ENCODE measurements at regions not wholly inside any gene's neighbourhood (a gene's known extent, or its start where the extent isn't known, plus 50 kb on each side); places are given as distances from the start of the nearest gene placed in this dataset.

DNA sequence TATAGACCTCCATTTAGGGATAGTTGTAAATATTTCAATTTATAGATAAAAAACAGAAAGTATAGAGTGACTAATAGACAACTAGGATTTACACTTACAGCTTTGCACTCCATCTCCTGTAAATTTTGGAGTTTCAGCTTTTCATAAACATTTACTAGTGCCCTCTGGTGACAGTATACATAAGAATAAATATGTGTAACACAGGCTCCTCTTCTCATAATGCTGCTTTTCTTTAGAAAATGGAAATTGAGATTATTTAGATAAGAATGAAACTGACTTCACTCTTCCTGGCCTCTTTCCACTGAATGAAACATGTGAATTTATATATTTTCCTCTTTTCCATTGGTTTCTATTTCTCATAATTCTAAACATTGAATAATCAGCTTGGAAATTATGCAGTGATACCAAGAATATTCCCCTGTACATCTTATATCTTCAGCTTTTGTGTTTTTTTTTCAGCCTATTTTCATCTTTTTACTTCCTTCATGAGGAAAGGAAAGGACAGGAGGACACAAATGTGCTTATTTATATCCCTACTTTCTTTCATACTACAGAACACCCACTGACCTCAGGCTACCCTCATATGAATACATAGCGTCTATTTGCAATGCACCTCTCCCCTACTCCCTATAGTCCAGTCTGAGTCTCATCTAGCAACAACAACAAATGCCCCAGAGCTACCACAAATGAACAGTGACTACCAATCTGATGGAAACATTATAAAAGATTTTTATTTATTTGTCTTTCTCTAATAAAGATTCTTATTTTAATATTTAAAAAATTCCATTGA, 103.1 kb upstream of the CCDC39 start (continued):
- TF ChIP-seq, protein P1, sequence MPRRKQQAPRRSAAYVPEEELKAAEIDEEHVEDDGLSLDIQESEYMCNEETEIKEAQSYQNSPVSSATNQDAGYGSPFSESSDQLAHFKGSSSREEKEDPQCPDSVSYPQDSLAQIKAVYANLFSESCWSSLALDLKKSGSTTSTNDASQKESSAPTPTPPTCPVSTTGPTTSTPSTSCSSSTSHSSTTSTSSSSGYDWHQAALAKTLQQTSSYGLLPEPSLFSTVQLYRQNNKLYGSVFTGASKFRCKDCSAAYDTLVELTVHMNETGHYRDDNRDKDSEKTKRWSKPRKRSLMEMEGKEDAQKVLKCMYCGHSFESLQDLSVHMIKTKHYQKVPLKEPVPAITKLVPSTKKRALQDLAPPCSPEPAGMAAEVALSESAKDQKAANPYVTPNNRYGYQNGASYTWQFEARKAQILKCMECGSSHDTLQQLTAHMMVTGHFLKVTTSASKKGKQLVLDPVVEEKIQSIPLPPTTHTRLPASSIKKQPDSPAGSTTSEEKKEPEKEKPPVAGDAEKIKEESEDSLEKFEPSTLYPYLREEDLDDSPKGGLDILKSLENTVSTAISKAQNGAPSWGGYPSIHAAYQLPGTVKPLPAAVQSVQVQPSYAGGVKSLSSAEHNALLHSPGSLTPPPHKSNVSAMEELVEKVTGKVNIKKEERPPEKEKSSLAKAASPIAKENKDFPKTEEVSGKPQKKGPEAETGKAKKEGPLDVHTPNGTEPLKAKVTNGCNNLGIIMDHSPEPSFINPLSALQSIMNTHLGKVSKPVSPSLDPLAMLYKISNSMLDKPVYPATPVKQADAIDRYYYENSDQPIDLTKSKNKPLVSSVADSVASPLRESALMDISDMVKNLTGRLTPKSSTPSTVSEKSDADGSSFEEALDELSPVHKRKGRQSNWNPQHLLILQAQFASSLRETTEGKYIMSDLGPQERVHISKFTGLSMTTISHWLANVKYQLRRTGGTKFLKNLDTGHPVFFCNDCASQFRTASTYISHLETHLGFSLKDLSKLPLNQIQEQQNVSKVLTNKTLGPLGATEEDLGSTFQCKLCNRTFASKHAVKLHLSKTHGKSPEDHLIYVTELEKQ (tag by site-specific recombination; IDR thresholded peaks at IDR 0.05; ENCODE audit: borderline replicate concordance), result no peak
- TF ChIP-seq, protein P2, sequence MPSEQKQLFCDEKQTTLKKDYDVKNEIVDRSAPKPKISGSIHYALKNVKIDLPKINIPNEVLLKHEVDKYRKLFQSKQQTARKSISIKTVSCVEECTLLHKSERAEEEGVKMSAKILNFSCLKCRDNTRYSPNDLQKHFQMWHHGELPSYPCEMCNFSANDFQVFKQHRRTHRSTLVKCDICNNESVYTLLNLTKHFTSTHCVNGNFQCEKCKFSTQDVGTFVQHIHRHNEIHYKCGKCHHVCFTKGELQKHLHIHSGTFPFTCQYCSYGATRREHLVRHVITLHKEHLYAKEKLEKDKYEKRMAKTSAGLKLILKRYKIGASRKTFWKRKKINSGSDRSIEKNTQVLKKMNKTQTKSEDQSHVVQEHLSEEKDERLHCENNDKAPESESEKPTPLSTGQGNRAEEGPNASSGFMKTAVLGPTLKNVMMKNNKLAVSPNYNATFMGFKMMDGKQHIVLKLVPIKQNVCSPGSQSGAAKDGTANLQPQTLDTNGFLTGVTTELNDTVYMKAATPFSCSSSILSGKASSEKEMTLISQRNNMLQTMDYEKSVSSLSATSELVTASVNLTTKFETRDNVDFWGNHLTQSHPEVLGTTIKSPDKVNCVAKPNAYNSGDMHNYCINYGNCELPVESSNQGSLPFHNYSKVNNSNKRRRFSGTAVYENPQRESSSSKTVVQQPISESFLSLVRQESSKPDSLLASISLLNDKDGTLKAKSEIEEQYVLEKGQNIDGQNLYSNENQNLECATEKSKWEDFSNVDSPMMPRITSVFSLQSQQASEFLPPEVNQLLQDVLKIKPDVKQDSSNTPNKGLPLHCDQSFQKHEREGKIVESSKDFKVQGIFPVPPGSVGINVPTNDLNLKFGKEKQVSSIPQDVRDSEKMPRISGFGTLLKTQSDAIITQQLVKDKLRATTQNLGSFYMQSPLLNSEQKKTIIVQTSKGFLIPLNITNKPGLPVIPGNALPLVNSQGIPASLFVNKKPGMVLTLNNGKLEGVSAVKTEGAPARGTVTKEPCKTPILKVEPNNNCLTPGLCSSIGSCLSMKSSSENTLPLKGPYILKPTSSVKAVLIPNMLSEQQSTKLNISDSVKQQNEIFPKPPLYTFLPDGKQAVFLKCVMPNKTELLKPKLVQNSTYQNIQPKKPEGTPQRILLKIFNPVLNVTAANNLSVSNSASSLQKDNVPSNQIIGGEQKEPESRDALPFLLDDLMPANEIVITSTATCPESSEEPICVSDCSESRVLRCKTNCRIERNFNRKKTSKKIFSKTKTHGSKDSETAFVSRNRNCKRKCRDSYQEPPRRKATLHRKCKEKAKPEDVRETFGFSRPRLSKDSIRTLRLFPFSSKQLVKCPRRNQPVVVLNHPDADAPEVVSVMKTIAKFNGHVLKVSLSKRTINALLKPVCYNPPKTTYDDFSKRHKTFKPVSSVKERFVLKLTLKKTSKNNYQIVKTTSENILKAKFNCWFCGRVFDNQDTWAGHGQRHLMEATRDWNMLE (tag by site-specific recombination; conservative IDR thresholded peaks at IDR 0.05; ENCODE audit: low read depth), result no peak
- TF ChIP-seq ZNF404 (tag by site-specific recombination; IDR thresholded peaks at IDR 0.05) (no peak), ZNF2 (tag by site-specific recombination; IDR thresholded peaks at IDR 0.05) (no peak), ZSCAN23 (tag by site-specific recombination; IDR thresholded peaks at IDR 0.05) (no peak), ZNF223 (tag by site-specific recombination; IDR thresholded peaks at IDR 0.05) (no peak), ZBTB20 (tag by site-specific recombination; IDR thresholded peaks at IDR 0.05) (no peak), ZEB2 (tag by site-specific recombination; IDR thresholded peaks at IDR 0.05) (no peak), ZNF311 (tag by site-specific recombination; IDR thresholded peaks at IDR 0.05; ENCODE audit: borderline replicate concordance) (no peak), ZNF416 (tag by site-specific recombination; IDR thresholded peaks at IDR 0.05) (no peak), ZNF341 (tag by site-specific recombination; IDR thresholded peaks at IDR 0.05; ENCODE audit: low read depth) (no peak)
- TF ChIP-seq, protein P3, sequence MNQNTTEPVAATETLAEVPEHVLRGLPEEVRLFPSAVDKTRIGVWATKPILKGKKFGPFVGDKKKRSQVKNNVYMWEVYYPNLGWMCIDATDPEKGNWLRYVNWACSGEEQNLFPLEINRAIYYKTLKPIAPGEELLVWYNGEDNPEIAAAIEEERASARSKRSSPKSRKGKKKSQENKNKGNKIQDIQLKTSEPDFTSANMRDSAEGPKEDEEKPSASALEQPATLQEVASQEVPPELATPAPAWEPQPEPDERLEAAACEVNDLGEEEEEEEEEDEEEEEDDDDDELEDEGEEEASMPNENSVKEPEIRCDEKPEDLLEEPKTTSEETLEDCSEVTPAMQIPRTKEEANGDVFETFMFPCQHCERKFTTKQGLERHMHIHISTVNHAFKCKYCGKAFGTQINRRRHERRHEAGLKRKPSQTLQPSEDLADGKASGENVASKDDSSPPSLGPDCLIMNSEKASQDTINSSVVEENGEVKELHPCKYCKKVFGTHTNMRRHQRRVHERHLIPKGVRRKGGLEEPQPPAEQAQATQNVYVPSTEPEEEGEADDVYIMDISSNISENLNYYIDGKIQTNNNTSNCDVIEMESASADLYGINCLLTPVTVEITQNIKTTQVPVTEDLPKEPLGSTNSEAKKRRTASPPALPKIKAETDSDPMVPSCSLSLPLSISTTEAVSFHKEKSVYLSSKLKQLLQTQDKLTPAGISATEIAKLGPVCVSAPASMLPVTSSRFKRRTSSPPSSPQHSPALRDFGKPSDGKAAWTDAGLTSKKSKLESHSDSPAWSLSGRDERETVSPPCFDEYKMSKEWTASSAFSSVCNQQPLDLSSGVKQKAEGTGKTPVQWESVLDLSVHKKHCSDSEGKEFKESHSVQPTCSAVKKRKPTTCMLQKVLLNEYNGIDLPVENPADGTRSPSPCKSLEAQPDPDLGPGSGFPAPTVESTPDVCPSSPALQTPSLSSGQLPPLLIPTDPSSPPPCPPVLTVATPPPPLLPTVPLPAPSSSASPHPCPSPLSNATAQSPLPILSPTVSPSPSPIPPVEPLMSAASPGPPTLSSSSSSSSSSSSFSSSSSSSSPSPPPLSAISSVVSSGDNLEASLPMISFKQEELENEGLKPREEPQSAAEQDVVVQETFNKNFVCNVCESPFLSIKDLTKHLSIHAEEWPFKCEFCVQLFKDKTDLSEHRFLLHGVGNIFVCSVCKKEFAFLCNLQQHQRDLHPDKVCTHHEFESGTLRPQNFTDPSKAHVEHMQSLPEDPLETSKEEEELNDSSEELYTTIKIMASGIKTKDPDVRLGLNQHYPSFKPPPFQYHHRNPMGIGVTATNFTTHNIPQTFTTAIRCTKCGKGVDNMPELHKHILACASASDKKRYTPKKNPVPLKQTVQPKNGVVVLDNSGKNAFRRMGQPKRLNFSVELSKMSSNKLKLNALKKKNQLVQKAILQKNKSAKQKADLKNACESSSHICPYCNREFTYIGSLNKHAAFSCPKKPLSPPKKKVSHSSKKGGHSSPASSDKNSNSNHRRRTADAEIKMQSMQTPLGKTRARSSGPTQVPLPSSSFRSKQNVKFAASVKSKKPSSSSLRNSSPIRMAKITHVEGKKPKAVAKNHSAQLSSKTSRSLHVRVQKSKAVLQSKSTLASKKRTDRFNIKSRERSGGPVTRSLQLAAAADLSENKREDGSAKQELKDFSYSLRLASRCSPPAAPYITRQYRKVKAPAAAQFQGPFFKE (tag by site-specific recombination; IDR thresholded peaks at IDR 0.05; ENCODE audit: borderline replicate concordance), result no peak

Measured in HEK293 (cell line).